NCI-H524 treated with DMSO at 0.1 percent for 48 hours (cell line): ENCODE measurements at regions not wholly inside any gene's neighbourhood (a gene's known extent, or its start where the extent isn't known, plus 50 kb on each side); places are given as distances from the start of the nearest gene placed in this dataset.

Experiments
- DNase-seq: peaks from one replicate; lab custom pipeline; 2025; lab: John Stamatoyannopoulos, UW

- DNase-seq: no peak
Observed at GRCh38 chr6:169997187-169997929, 245.9 kb downstream of the ERMARD start.

- no peak for DNase-seq
Observed at GRCh38 chr6:169996378-169997051, 245.1 kb downstream of the ERMARD start.

GRCh38 chr6:169994739-169995138, 243.3 kb downstream of the ERMARD start:
- no peak for DNase-seq

GRCh38 chr6:169993861-169994481, 242.5 kb downstream of the ERMARD start:
- no peak for DNase-seq

GRCh38 chr6:169991913-169992312, 240.5 kb downstream of the ERMARD start:
- no peak for DNase-seq

GRCh38 chr6:169991031-169991390, 239.6 kb downstream of the ERMARD start:
- no peak for DNase-seq

GRCh38 chr6:169990095-169991030, 238.9 kb downstream of the ERMARD start:
- DNase-seq: no peak

GRCh38 chr6:169989594-169989993, 238.2 kb downstream of the ERMARD start:
- DNase-seq: no peak

GRCh38 chr6:169988769-169989550, 237.5 kb downstream of the ERMARD start:
- no peak for DNase-seq

GRCh38 chr6:169986848-169987498, 235.6 kb downstream of the ERMARD start:
- no peak for DNase-seq

- no peak for DNase-seq
Observed at GRCh38 chr6:169986171-169986847, 234.9 kb downstream of the ERMARD start.

GRCh38 chr6:169985121-169986015, 233.9 kb downstream of the ERMARD start:
- no peak for DNase-seq

GRCh38 chr6:169984181-169985120, 233.0 kb downstream of the ERMARD start:
- no peak for DNase-seq

- no peak for DNase-seq
Observed at GRCh38 chr6:169983651-169984050, 232.2 kb downstream of the ERMARD start.

- DNase-seq: no peak
Observed at GRCh38 chr6:169982461-169983386, 231.3 kb downstream of the ERMARD start.

- no peak for DNase-seq
Observed at GRCh38 chr6:169981969-169982368, 230.5 kb downstream of the ERMARD start.

- no peak for DNase-seq
Observed at GRCh38 chr6:169981568-169981967, 230.1 kb downstream of the ERMARD start.
